CD4-positive, alpha-beta memory T cell (primary cell): ENCODE measurements at regions not wholly inside any gene's neighbourhood (a gene's known extent, or its start where the extent isn't known, plus 50 kb on each side); places are given as distances from the start of the nearest gene placed in this dataset.
"Not testable (repeated sequence)": the region's sequence is repeated elsewhere in the genome, so short reads cannot be mapped to it uniquely, and the experiment has no call there.

Experiments
- CTCF ChIA-PET: fragments of 350-600 bp; sonication (Branson Sonifier 250); formaldehyde crosslinking; loops from one replicate; lab custom pipeline; 2021; ENCODE audit warnings: inconsistent platforms; ENCODE audit not compliant: partially characterized antibody; lab: Charles Lee
- POLR2A ChIA-PET: fragments of 350-600 bp; sonication (Branson Sonifier 250); formaldehyde crosslinking; loops from one replicate; lab custom pipeline; 2021; ENCODE audit not compliant: partially characterized antibody; lab: Charles Lee
- DNase-seq, 5 donors: peaks; one replicate each; pipeline versions ENCODE4 v3.0.0 to v3.0.0-alpha.2; 2020 to 2022; ENCODE audit warnings: mixed read lengths in 1 of 5
- H3K27ac ChIP-seq: one replicate; pipeline ENCODE4 v1.7.0; 2013; ENCODE audit warnings: low read depth, low read length
- H3K27me3 ChIP-seq: 2 replicates; pipeline ENCODE4 v1.7.0; 2013; ENCODE audit warnings: mild to moderate bottlenecking, low read length, moderate library complexity; ENCODE audit not compliant: insufficient read depth
- H3K36me3 ChIP-seq: 2 replicates; pipeline ENCODE4 v1.7.0; 2013; ENCODE audit warnings: mild to moderate bottlenecking, low read length, moderate library complexity; ENCODE audit not compliant: insufficient read depth
- H3K4me1 ChIP-seq: 2 replicates; pipeline ENCODE4 v1.7.0; 2013; ENCODE audit warnings: mild to moderate bottlenecking, low read length, moderate library complexity; ENCODE audit not compliant: insufficient read depth
- H3K4me3 ChIP-seq, 2 donors: one replicate each; pipeline ENCODE4 v1.7.0; 2013; ENCODE audit warnings: low read length in 2 of 2, mild to moderate bottlenecking in 1 of 2
- H3K9me3 ChIP-seq, 2 donors: one replicate each; pipeline ENCODE4 v1.7.0; 2013; ENCODE audit warnings: low read length in 2 of 2, control low read depth in 1 of 2; ENCODE audit not compliant: control insufficient read depth in 1 of 2
- H3K27ac Mint-ChIP-seq, 7 donors: one replicate each; pipeline ENCODE4 v1.8.0; 2020 to 2021; ENCODE audit warnings: mixed read lengths in 7 of 7, mild to moderate bottlenecking in 6 of 7, inconsistent platforms in 3 of 7, moderate library complexity in 3 of 7
- H3K27me3 Mint-ChIP-seq, 2 donors: one replicate each; pipeline ENCODE4 v1.8.0; 2020 to 2021; ENCODE audit warnings: mixed read lengths in 2 of 2
- H3K36me3 Mint-ChIP-seq, 2 donors: one replicate each; pipeline ENCODE4 v1.8.0; 2020 to 2021; ENCODE audit warnings: mixed read lengths in 2 of 2, inconsistent platforms in 1 of 2, mild to moderate bottlenecking in 1 of 2
- H3K4me1 Mint-ChIP-seq, 4 donors: one replicate each; pipeline ENCODE4 v1.8.0; 2020 to 2021; ENCODE audit warnings: mixed read lengths in 4 of 4, mild to moderate bottlenecking in 1 of 4
- H3K4me3 Mint-ChIP-seq, 8 donors: one replicate each; pipeline ENCODE4 v1.8.0; 2020 to 2021; ENCODE audit warnings: mixed read lengths in 8 of 8, mild to moderate bottlenecking in 7 of 8, moderate library complexity in 6 of 8, inconsistent platforms in 3 of 8
- H3K9me3 Mint-ChIP-seq, 8 donors: one replicate each; pipeline ENCODE4 v1.8.0; 2020 to 2021; ENCODE audit warnings: mixed read lengths in 8 of 8, mild to moderate bottlenecking in 5 of 8, inconsistent platforms in 3 of 8, moderate library complexity in 1 of 8
- intact Hi-C: fragments of 100-400 bp; cut with micrococcal nuclease; formaldehyde crosslinking; loops from one replicate; pipeline ENCODE4 v1.15.1; 2023

DNA sequence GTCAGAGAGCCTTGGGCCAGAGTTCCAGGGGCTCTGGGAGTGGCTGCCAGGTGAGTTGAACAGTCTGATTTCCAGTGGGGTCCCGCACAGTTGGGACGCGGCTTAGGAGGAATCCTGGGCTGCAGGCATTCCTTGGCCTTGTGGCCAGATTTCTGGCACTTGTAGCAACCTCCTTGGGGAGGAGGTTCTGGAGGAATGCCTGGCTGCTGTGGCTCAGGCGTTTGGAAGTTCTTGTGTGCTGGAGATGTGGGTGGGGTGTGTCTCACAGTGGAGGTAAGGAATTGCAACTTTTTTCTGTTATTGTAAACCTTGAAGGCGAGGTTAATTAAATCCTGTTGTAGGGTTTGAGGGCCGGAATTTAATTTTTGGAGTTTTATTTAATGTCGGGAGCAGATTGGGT, 780.2 kb downstream of the ZNF385D start:
- H3K27me3 ChIP-seq, H3K4me3 ChIP-seq, POLR2A ChIA-PET, CTCF ChIA-PET, H3K27ac Mint-ChIP-seq, DNase-seq, H3K27me3 Mint-ChIP-seq, intact Hi-C loops, H3K4me1 Mint-ChIP-seq, H3K4me1 ChIP-seq, H3K27ac ChIP-seq, H3K9me3 ChIP-seq, H3K36me3 Mint-ChIP-seq, H3K36me3 ChIP-seq: not testable (repeated sequence)
- peak overlapping the region in 1 of 8 donors; percentile 17 for H3K4me3 Mint-ChIP-seq
- peaks cover 4 to 40% (median 15%) of the 10 kb centered on the region in 8 donors for H3K9me3 Mint-ChIP-seq

DNA sequence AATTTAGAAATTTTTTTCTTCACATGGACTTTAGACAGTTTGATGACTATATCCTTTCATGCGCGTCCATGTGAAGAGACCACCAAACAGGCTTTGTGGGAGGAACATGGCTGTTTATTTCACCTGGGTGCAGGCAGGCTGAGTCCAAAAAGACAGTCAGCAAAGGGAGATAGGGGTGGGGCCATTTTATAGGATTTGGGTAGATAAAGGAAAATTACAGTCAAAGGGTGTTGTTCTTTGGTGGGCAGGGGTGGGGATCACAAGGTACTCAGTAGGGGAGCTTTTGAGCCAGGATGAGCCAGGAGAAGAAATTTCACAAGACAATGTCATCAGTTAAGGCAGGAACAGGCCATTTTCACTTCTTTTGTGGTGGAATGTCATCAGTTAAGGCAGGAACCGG, 781.5 kb upstream of the SGO1 start:
- H3K9me3 Mint-ChIP-seq: peaks cover 6 to 35% (median 15%) of the 10 kb centered on the region in 8 donors
- CTCF ChIA-PET, H3K4me3 ChIP-seq, H3K36me3 Mint-ChIP-seq, H3K27ac ChIP-seq, H3K36me3 ChIP-seq, intact Hi-C loops, POLR2A ChIA-PET, H3K27ac Mint-ChIP-seq, H3K4me1 ChIP-seq, H3K4me1 Mint-ChIP-seq, H3K27me3 Mint-ChIP-seq, H3K27me3 ChIP-seq, H3K4me3 Mint-ChIP-seq, H3K9me3 ChIP-seq, DNase-seq: not testable (repeated sequence)

DNA sequence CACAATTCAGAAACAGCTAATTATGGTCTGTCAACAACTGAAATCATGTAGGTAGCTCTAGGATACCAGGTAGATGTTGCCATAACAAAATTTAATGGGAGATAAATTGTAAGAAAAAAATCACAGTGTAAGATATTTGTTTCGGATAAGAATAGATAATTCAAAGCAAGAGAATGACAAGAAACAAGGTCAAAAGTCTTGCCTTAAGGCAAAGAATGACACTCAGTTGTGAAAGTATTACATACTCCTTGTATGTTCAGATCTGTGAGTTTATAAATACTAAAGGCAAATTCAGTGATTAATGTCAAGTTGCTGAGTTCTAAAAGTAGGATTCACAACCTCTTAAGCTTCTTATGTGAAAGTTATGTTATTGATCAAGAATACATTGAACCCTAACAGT, 772.2 kb upstream of the SGO1 start:
- H3K27me3 ChIP-seq: no peaks in the 10 kb centered on the region
- CTCF ChIA-PET: no interaction called here
- POLR2A ChIA-PET: no interaction called here
- no peaks in the 10 kb centered on the region for H3K27me3 Mint-ChIP-seq
- H3K9me3 Mint-ChIP-seq: peaks cover 0 to 39% (median 14%) of the 10 kb centered on the region in 8 donors
- DNase-seq: no peak
- intact Hi-C loops: no loop called here
- H3K4me3 ChIP-seq: no peak overlapping the region
- no peak overlapping the region for H3K4me3 Mint-ChIP-seq
- H3K27ac Mint-ChIP-seq: no peak overlapping the region
- H3K4me1 Mint-ChIP-seq: no peaks in the 10 kb centered on the region
- H3K27ac ChIP-seq: no peak overlapping the region
- no peaks in the 10 kb centered on the region for H3K4me1 ChIP-seq
- H3K9me3 ChIP-seq: no peaks in the 10 kb centered on the region
- H3K36me3 ChIP-seq: no peaks in the 10 kb centered on the region
- H3K36me3 Mint-ChIP-seq: no peaks in the 10 kb centered on the region

- no peaks in the 10 kb centered on the region for H3K4me1 Mint-ChIP-seq
- intact Hi-C loops: no loop called here
- Histone ChIP-seq H3K4me1 (no peaks in the 10 kb centered on the region), H3K27me3 (no peaks in the 10 kb centered on the region), H3K36me3 (no peaks in the 10 kb centered on the region), H3K27ac (no peak overlapping the region), H3K9me3 (peaks cover 0 to 3% of the 10 kb centered on the region in 2 donors), H3K4me3 (no peak overlapping the region)
- no peaks in the 10 kb centered on the region for H3K36me3 Mint-ChIP-seq
- H3K4me3 Mint-ChIP-seq: no peak overlapping the region
- peaks cover 7 to 23% (median 13%) of the 10 kb centered on the region in 8 donors for H3K9me3 Mint-ChIP-seq
- POLR2A ChIA-PET: no interaction called here
- no peaks in the 10 kb centered on the region for H3K27me3 Mint-ChIP-seq
- DNase-seq: no peak
- no peak overlapping the region for H3K27ac Mint-ChIP-seq
- CTCF ChIA-PET: no interaction called here
Observed at GRCh38 chr3:20945892-20946291, 759.9 kb upstream of the SGO1 start.

DNA sequence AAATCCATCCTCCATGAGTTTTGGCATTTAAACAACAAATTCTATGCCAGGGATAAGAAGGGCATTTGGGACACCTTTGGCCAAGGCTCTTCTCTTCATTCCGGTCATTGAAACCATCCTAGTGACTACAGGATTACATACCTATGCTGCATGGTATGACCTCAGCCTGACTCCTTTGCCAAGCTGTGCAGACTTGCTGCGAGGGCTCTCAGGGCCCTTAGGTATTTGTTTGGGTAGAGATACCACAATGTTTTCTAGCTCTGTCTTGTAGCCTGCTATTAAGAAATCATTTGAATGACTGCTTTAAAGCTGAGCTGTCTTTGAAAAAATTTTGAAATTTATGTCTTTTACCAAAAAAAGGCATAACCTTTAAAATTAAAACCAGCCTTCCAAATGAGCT, 749.8 kb upstream of the SGO1 start:
- Mint-ChIP-seq H3K27me3 (no peaks in the 10 kb centered on the region), H3K36me3 (no peaks in the 10 kb centered on the region), H3K4me1 (no peaks in the 10 kb centered on the region), H3K9me3 (peaks cover 5 to 21% (median 13%) of the 10 kb centered on the region in 8 donors), H3K4me3 (no peak overlapping the region), H3K27ac (no peak overlapping the region)
- DNase-seq: no peak
- no peaks in the 10 kb centered on the region for H3K9me3 ChIP-seq
- intact Hi-C loops: no loop called here
- H3K4me3 ChIP-seq: no peak overlapping the region
- H3K27ac ChIP-seq: no peak overlapping the region
- H3K4me1 ChIP-seq: no peaks in the 10 kb centered on the region
- CTCF ChIA-PET: no interaction called here
- H3K27me3 ChIP-seq: no peaks in the 10 kb centered on the region
- H3K36me3 ChIP-seq: no peaks in the 10 kb centered on the region
- POLR2A ChIA-PET: no interaction called here

DNA sequence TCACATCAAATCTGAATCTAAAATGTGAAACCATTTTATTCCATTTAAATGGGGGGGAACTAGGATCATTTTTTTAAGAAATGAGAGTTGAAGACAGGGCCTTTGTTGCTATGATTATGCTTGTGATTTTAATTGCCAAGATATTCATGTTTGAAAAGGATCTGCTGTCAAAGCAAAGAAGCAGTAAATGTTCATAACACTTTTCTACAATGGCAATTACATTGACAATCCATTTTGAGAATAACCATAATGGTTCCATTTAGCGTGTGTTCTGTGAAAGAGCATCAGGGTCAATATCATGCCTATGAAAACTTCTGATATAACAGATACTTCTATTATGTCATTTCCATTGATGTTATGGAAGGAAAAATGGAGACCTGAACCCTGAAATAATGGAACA, 745.8 kb upstream of the SGO1 start:
- no peak for DNase-seq

DNA sequence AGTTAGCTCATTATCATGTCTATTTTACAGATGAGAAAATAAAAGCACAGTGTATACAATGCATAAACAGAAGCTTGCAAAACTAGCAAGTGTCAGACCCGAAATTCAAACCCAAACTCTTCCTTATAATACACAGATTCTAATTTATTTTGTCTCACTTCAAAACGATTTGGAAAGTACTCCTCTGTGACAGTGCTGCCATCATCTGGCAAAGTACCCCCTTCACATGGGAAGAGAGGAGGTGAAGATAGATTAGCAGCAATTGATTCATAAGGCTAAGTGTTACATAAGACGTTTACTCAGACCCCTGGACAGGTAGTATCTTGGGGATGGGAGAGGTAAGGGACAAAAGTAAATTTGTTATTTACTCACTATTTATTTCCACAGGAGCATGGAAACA, 744.0 kb upstream of the SGO1 start:
- Mint-ChIP-seq H3K36me3 (no peaks in the 10 kb centered on the region), H3K9me3 (peaks cover 5 to 35% (median 20%) of the 10 kb centered on the region in 8 donors)
- CTCF ChIA-PET: no interaction called here

More for the DNA sequence above, 745.8 kb upstream of the SGO1 start:
- H3K4me1 ChIP-seq: no peaks in the 10 kb centered on the region
- H3K4me3 ChIP-seq: no peak overlapping the region
- no peaks in the 10 kb centered on the region for H3K9me3 ChIP-seq
- POLR2A ChIA-PET: no interaction called here
- Mint-ChIP-seq H3K4me1 (no peaks in the 10 kb centered on the region), H3K4me3 (no peak overlapping the region), H3K27ac (no peak overlapping the region), H3K27me3 (no peaks in the 10 kb centered on the region), H3K9me3 (peaks cover 3 to 30% (median 18%) of the 10 kb centered on the region in 8 donors), H3K36me3 (no peaks in the 10 kb centered on the region)
- intact Hi-C loops: no loop called here
- no peaks in the 10 kb centered on the region for H3K36me3 ChIP-seq
- H3K27me3 ChIP-seq: no peaks in the 10 kb centered on the region
- H3K27ac ChIP-seq: no peak overlapping the region
- CTCF ChIA-PET: no interaction called here

More for the DNA sequence above, 744.0 kb upstream of the SGO1 start:
- Histone ChIP-seq H3K36me3 (no peaks in the 10 kb centered on the region), H3K27me3 (no peaks in the 10 kb centered on the region), H3K4me1 (no peaks in the 10 kb centered on the region), H3K27ac (no peak overlapping the region), H3K9me3 (no peaks in the 10 kb centered on the region), H3K4me3 (no peak overlapping the region)
- Mint-ChIP-seq H3K4me1 (no peaks in the 10 kb centered on the region), H3K4me3 (no peak overlapping the region), H3K27me3 (no peaks in the 10 kb centered on the region), H3K27ac (no peak overlapping the region)
- DNase-seq: no peak
- intact Hi-C loops: no loop called here
- POLR2A ChIA-PET: no interaction called here
